Neural crest cell (in vitro differentiated cells): ENCODE measurements at regions not wholly inside any gene's neighbourhood (a gene's known extent, or its start where the extent isn't known, plus 50 kb on each side); places are given as distances from the start of the nearest gene placed in this dataset.
A peak's percentile ranks its signal among the peaks of the same experiment; 100 is the strongest.

ENCODE experiments used
- DNase-seq: peaks from one replicate; pipeline ENCODE4 v3.0.0; 2021; ENCODE audit warnings: low read depth, mixed read lengths, low spot score
- H3K27ac Mint-ChIP-seq: one replicate; pipeline ENCODE4 v1.8.0; 2021; ENCODE audit warnings: mild to moderate bottlenecking, mixed read lengths; ENCODE audit not compliant: unreplicated experiment
- H3K27me3 Mint-ChIP-seq: 2 replicates; pipeline ENCODE4 v1.8.0; 2021; ENCODE audit warnings: low read depth, mild to moderate bottlenecking, mixed read lengths
- H3K36me3 Mint-ChIP-seq: 2 replicates; pipeline ENCODE4 v1.8.0; 2021; ENCODE audit warnings: low read depth, mild to moderate bottlenecking, mixed read lengths
- H3K4me1 Mint-ChIP-seq: 2 replicates; pipeline ENCODE4 v1.8.0; 2021; ENCODE audit warnings: mixed read lengths
- H3K4me3 Mint-ChIP-seq: one replicate; pipeline ENCODE4 v1.8.0; 2021; ENCODE audit warnings: mild to moderate bottlenecking, mixed read lengths
- H3K9me3 Mint-ChIP-seq: 2 replicates; pipeline ENCODE4 v1.8.0; 2021; ENCODE audit warnings: mixed read lengths
- TF ChIP-seq, protein P1 (sequence below): fragments of 200-600 bp; sonication (generic); conservative IDR thresholded peaks from 2 replicates; pipeline ENCODE4 v1.5.0; 2021; ENCODE audit warnings: antibody characterized with exemption, mild to moderate bottlenecking

GRCh38 chr2:217409949-217410680 lies 550.3 kb upstream of the TNP1 start:
- Mint-ChIP-seq H3K27me3 (no peaks in the 10 kb centered on the region), H3K36me3 (no peaks in the 10 kb centered on the region), H3K9me3 (no peaks in the 10 kb centered on the region), H3K4me1 (peaks cover 15% of the 10 kb centered on the region), H3K4me3 (no peak overlapping the region), H3K27ac (no peak overlapping the region)
- DNase-seq, result no peak
- TF ChIP-seq, protein P1, sequence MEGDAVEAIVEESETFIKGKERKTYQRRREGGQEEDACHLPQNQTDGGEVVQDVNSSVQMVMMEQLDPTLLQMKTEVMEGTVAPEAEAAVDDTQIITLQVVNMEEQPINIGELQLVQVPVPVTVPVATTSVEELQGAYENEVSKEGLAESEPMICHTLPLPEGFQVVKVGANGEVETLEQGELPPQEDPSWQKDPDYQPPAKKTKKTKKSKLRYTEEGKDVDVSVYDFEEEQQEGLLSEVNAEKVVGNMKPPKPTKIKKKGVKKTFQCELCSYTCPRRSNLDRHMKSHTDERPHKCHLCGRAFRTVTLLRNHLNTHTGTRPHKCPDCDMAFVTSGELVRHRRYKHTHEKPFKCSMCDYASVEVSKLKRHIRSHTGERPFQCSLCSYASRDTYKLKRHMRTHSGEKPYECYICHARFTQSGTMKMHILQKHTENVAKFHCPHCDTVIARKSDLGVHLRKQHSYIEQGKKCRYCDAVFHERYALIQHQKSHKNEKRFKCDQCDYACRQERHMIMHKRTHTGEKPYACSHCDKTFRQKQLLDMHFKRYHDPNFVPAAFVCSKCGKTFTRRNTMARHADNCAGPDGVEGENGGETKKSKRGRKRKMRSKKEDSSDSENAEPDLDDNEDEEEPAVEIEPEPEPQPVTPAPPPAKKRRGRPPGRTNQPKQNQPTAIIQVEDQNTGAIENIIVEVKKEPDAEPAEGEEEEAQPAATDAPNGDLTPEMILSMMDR, result no peak

DNA sequence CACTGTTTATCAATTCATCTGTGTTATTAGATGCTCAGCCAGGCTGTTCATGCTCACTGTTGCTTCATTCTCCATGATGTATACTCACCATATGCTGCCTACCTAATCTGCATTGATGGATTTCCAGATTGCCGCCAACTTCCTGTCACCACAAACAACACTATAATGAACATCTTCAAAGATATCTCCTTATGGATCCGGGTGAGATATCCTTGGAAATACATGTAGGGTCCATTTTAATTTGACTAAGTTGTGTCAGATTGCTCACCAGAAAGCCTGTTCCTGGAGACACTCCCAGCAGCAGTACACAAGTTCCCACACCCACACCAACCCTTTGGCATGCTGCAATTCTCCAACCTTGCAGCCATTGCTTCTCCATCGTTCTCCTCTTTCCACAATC lies 547.5 kb upstream of the TNP1 start:
- H3K9me3 Mint-ChIP-seq, result no peaks in the 10 kb centered on the region
- H3K4me1 Mint-ChIP-seq, result peaks cover 22% of the 10 kb centered on the region
- no peaks in the 10 kb centered on the region for H3K36me3 Mint-ChIP-seq
- TF ChIP-seq, protein P1, result no peak
- DNase-seq, result no peak
- no peak overlapping the region for H3K4me3 Mint-ChIP-seq
- no peaks in the 10 kb centered on the region for H3K27me3 Mint-ChIP-seq
- H3K27ac Mint-ChIP-seq, result no peak overlapping the region

DNA sequence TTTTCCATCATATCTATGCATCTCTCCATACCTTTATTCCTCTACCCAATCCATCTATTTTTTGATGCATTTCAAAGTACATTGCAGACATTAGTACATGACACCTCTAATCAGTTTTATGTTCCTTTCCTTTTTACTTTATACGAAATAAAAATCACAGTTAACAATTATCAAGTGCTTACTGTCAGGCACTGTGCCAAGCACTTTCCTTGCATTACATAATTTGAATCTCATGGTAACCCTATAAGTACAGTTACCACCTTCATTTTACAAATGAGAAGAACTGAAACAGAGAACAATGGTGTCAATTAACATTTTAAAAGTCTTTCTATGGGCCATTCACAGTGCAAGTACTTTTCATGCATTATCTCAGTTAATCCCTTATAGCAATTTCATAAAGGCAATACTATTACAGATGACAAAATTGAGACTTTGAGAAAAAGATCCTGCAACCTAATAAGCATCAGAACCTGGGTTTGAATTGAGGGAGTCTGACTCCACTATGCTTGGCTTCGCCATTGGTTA lies 544.4 kb upstream of the TNP1 start:
- H3K4me1 Mint-ChIP-seq, result peaks cover 13% of the 10 kb centered on the region
- no peak overlapping the region for H3K4me3 Mint-ChIP-seq
- DNase-seq, result no peak
- no peaks in the 10 kb centered on the region for H3K27me3 Mint-ChIP-seq
- H3K36me3 Mint-ChIP-seq, result no peaks in the 10 kb centered on the region
- TF ChIP-seq, protein P1, result no peak
- H3K27ac Mint-ChIP-seq, result no peak overlapping the region
- peaks cover 2% of the 10 kb centered on the region for H3K9me3 Mint-ChIP-seq

DNA sequence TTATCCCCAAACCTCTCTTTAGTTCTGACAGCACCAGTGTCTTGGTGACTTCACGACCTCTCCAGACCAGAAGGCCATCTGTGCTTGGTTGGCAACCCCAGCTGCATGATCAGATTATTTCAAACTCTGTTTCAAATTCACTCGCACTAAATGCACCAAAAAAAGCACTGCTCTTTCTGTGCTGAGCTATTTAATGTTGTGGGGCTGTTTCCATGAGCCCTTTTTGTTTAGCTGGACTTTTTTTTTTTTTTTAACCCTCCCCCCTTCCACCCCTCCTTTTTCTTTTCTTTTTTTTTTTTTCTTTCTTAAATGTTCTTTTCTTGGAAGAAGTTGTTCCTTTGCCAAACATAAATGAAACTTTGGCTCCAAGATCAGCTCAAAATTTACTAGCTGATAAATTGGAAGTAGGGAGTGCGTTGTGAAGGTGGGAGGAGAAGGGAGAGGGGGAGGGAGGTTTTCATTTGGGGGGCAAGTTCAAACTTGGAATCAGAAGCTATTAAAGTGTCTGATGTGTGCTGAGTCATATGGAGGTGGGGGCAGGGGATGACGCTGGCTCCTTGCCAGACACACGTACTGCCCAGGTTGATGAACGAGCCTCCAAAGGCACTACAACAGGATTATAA lies 543.0 kb upstream of the TNP1 start:
- TF ChIP-seq, protein P1, result no peak

GRCh38 chr2:217402144-217402543 lies 542.3 kb upstream of the TNP1 start:
- H3K36me3 Mint-ChIP-seq, result no peaks in the 10 kb centered on the region
- H3K27me3 Mint-ChIP-seq, result no peaks in the 10 kb centered on the region
- TF ChIP-seq, protein P1, result no peak
- H3K4me1 Mint-ChIP-seq, result peaks cover 10% of the 10 kb centered on the region
- peaks cover 2% of the 10 kb centered on the region for H3K9me3 Mint-ChIP-seq
- H3K27ac Mint-ChIP-seq, result peak overlapping the region; percentile 65
- no peak overlapping the region for H3K4me3 Mint-ChIP-seq
- no peak for DNase-seq

More for the DNA sequence above, 543.0 kb upstream of the TNP1 start:
- no peak overlapping the region for H3K4me3 Mint-ChIP-seq
- H3K4me1 Mint-ChIP-seq, result peaks cover 13% of the 10 kb centered on the region
- H3K36me3 Mint-ChIP-seq, result no peaks in the 10 kb centered on the region
- peaks cover 2% of the 10 kb centered on the region for H3K9me3 Mint-ChIP-seq
- no peaks in the 10 kb centered on the region for H3K27me3 Mint-ChIP-seq
- H3K27ac Mint-ChIP-seq, result no peak overlapping the region
- DNase-seq, result no peak
